Hematopoietic multipotent progenitor cell treated with erythropoietin and hydrocortisone succinate and interleukin-3 and kit ligand, for 8 days (in vitro differentiated cells): ENCODE measurements at regions not wholly inside any gene's neighbourhood (a gene's known extent, or its start where the extent isn't known, plus 50 kb on each side); places are given as distances from the start of the nearest gene placed in this dataset.
A peak's percentile ranks its signal among the peaks of the same experiment; 100 is the strongest.
"Not testable (repeated sequence)": the region's sequence is repeated elsewhere in the genome, so short reads cannot be mapped to it uniquely, and the experiment has no call there.

Source experiments
- DNase-seq: peaks from one replicate; pipeline ENCODE4 v3.0.0-alpha.2; 2015

GRCh38 chr1:239951511-239952140 is 140.1 kb upstream of the FMN2 start:
- DNase-seq, result peak; percentile 80

GRCh38 chr1:239952348-239953308 is 139.1 kb upstream of the FMN2 start:
- DNase-seq, result peak; percentile 8

DNA sequence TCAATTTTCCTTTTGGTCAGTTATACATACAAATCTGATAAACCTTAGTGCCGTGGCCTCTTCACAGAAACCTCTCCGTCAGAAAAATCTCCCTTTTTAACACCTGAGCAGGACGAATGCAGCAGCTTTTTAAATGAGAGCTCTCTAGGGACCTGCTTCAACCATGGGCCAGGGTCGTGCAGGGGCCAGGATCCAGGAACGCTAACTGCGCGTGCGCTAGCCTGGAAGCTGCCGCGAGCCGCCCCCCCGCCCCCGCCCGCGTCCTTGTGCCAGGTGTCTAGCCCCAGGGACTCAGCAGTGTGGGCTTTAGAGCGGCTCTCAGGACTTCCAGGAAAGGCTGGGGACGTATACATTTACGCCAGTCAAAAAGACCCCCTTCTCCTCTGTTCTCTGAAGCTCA is 136.8 kb upstream of the FMN2 start:
- no peak for DNase-seq

DNA sequence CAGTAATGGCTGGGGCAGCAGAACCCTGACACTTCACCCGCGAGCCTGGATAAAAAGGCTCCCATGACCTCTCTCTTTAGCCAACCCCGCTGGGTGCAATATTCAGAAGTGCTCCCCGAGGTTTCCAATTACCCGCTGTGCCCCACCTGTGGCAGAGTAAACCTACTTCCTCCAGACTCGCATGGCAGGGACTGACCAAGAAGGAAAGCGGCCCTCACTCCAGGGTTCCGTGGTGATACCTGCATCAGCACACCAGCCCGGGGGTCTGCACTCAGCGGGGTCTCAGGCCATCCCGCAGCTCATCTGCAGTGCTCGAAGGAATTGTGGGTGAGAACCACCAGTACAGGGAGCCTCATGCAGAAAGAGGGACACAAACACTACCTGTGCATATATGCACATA is 136.3 kb upstream of the FMN2 start:
- DNase-seq, result no peak

DNA sequence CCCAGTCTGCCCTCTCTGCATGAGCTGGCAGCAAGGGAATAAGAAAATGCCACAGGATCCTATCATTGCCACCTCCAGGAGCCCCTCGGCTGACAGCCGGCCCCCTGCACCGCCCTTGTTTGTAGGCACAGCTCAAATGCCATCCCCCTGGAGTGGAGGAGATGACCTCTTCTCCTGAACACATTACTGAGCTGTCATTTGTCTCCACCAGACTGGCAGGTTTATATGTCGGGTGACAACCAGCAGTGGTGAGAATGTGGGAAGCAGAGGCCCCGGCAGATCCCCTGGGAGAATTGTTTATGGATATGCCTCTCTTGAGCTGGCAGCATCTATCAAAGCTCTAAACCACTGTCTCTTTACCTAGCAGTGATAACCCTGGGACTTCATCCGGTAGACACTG is 135.4 kb upstream of the FMN2 start:
- DNase-seq, result no peak

- no peak for DNase-seq
These were observed 133.6 kb upstream of the FMN2 start for GRCh38 chr1:239958063-239958462.

DNA sequence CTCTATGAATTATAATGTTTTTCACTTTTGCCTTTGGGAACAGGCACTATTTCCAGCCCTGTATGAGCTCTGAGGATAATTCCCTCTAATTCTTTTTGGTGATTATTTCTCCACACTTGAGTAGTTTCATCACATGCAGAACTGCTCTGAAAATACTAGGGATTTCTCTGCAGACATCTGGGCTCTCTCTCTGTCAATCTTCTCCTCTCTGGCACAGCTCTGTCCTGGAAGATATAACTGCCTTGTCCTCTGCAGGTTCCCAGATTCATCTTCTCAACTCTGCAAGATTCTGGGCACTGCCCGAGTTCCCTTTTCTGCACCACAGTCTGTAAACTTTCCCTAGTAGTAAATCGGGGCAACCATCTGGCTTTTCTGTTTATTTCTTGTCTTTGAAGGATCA is 131.3 kb upstream of the FMN2 start:
- no peak for DNase-seq

- DNase-seq, result no peak
These were observed 127.8 kb upstream of the FMN2 start for GRCh38 chr1:239963856-239964255.

DNA sequence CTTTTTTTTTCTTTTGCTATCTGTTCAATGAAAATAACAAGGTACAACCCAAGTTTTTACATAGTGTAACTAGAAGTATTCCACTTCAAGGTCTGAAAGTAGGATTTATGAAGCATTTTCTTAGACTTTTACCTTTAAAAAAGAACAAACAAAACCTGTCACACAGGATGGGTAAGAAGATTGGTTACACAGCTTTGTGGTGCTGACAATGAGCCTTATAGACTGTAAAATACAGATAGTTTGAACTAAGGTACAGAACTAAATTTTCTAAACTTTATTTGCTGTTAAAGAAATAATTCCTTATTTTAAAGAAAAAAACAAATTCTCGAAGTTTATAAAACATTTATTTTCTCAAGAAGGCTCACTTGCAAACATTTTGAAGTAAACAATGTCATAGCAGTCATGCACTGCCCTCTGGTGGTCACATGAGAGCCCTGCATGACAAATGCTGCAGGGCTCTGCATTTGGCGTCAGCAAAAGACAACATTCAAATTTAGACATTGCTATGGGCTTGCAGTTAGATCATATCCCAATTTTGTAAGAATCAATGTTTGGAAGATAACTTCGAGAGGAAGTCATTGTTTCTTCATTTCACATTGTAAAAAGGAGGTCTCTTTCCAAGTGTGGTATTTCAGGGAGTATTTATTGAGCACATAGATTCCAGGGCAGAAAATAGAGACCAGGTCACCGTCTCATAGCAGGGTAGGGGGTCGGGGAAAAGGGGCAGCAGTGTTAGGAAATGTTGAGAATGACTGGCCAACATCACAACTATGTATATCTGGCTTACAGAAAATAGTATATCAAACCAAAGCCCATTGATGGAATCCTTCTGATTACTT is 115.3 kb upstream of the FMN2 start:
- DNase-seq, result peak; percentile 61

DNA sequence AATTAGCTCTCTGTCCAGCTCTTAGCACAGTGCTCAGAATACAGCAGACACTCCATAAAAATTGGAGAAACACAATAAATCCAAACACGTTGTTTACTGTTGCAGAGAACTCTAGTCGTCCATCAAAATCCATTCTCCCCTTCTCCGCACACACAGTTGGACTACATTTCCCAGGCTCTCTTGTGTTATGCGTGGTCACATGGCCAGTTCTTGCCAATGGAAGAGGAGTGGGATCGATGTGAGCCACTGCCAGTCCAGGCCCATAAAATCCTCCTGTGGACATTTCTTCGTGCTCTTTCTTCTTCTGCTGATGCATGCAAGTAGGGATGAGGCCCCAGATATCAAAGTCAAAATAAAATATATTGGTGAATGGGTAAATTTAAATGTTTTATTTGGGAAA is 114.3 kb upstream of the FMN2 start:
- DNase-seq, result no peak

- no peak for DNase-seq
These were observed 112.2 kb upstream of the FMN2 start for GRCh38 chr1:239979456-239979855.

DNA sequence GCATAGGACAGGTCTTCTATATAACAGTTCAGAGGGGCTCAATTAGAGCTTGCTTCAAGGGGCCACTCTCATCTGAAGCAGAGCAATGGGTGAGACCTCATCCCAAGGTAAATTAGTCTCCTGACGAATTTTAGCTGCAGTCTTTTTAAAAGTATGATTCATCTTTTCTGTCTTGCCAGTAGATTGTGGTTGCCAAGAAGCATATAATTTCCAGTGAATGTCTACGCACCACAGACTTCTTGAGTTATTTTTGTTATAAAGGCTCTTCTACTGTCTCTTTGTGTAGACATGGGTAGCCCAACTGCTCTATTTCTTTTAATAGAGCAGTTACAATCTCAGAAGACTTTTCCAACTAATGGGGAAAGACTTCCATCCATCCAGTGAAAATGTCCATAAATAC is 108.9 kb upstream of the FMN2 start:
- no peak for DNase-seq

DNA sequence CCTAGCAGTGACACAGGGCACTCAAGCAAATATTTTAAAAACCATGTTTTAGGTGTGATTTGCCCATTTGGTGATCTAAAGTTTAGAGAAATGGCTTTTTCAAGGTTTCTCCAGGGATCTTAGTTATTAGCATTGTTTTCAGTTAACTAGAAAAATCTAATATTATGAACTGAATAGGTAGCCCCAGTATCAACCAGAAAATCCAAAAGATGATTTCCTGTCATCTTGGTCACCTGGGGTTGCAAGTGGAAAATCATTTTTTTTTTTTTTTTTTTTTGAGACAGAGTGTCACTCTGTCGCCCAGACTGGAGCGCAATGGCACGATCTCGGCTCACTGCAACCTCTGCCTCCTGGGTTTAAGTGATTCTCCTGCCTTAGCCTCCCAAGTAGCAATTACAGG is 106.6 kb upstream of the FMN2 start:
- no peak for DNase-seq

- peak; percentile 56 for DNase-seq
These were observed 104.5 kb upstream of the FMN2 start for GRCh38 chr1:239987103-239987745.

DNA sequence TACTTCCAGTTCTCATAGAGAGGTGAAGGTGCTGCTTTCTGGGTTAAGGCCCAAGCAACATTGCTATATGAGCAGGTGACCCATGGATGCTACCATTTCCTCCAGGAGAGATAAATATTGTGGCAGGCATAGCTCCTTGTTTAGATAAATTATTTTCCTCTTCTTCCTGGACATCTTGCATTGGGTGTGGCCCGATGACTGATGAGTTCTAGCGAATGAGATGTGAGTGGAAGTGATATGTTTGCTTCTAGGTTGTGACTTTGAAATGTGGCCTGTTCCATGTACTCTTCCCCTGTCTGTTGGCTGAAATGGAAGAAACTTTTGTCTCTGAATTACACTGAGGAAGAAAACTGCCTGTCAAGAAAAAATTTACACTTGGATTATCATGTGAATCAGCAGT is 101.7 kb upstream of the FMN2 start:
- DNase-seq, result no peak

DNA sequence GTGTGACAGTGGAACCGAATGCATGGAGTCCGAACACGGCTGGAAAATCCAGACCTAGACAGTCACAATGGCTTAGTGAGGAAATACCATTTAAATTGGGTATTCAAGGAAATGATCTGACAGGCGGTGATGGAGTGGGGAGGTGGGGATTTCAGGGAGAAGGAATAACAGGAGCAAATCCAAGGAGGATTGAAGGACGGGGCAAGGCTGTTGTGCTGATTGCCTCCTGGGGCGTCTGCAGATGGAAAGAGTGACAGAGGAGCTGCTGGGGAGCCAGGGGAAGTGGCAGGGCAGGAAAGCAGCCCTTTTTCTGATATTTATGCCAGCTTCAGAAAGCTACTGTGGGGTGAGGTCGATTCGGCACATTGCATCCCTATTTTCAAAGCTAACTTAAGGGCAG is 99.1 kb upstream of the FMN2 start:
- not testable (repeated sequence) for DNase-seq

- no peak for DNase-seq
These were observed 98.3 kb upstream of the FMN2 start for GRCh38 chr1:239993366-239993765.

DNA sequence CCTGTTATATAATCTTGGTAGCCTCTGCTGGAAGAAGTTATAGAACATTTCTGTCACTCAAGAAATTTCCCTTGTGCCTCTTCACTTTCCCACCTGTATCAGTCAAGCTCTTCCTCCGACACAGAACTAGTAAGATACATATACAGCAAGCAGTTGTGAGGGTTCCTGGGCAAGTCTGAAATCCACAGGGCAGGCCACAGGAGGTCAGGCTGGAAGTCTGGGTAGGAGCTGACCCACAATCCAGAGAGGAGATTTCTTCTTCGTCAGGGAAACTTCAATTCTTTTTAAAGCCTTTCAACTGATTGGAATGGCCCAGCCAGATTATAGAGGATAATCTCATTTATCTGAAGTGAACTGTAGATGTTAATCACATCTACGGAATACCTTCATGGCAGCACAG is 96.4 kb upstream of the FMN2 start:
- DNase-seq, result no peak

DNA sequence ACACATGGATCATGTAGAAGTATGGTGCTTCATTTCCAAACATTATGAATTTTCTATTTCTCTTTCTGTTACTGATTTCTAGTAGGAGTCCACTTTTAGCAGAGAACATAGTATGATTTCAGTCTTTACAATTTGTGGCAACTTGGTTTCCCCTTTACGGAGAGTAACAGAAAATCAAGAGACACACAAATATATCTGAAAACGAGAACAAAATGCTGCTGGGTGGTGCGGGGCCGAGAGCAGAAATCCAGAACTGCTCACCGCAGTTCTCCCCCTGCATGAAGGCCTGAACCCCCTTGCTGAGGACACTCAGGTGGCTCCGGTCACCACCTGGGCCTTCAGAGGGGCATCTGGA is 94.5 kb upstream of the FMN2 start:
- DNase-seq, result no peak

DNA sequence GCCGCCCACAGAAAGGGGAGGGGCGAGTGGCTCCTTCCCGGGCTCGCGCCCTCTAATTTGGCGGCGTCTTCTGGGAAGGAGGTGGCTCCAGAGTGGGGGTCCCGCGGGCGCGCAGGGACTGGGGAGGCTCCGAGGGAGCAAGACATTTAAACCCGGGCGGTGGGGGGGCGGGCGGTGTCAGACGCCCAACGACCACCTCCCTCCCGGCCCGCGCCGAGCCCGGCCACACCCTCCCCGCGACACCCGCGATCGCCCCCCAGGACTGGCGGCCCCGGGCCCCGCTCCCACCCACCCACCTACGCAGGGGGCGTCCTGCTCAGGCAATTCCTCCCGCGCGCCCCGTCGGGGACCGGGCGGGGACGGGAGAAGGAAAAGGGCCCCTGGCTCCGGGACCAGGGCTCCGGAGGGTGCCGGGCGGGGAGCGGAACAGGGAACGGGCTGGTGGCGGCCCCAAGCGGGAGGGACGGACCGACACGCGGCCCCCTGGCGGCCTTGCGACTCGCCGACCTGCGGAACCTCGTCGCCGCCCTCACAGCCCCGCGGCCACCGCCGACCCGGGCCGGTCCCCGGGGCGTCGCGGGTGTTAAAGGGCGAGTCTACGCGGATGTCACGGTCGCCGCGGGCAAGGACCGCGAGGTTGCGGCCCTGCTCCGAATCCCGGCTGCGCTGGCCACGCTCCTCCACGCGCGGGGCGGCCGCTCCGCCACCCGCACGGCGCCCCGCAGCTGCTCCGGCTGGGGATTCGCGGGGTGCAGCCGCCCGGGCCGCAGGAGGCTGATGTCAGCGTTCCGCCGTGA is 94.0 kb upstream of the FMN2 start:
- DNase-seq, result no peak

DNA sequence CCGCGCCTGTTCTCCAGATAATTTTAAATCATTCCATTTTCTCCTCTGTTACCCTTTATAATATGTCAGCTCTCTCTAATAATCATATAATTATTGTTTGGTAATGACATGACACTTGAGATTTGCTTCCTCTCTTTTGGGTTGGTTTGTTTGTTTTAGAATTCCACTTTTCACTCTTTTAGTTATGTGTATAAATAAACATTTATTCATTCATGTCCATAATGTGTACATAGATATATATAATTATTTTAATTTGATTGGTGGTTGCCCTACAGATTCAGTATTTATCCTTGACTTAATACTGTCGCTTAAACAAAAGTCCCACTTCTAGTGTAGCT is 93.4 kb upstream of the FMN2 start:
- no peak for DNase-seq

DNA sequence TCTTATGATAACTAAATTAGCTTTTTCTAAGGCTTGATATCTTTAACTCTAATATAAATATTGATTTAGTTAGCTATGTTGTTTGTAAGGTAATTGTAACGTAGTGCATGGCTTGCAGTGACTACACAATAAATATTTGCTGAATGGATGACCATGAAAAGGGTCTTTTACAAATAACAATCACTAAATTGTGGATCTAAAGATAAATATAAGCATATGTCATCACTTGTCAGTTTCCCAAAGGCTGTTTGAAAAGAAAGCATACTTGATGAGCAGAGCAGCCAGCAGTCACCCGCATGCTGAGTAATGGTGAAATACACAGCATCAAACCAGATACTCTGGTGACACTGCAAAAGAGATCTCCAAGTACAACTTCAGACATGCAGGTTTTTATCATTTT is 92.5 kb upstream of the FMN2 start:
- no peak for DNase-seq
